HL-60 (cell line): ENCODE measurements at regions not wholly inside any gene's neighbourhood (a gene's known extent, or its start where the extent isn't known, plus 50 kb on each side); places are given as distances from the start of the nearest gene placed in this dataset.

ENCODE experiments used
- CTCF ChIP-seq: IDR thresholded peaks from one replicate; pipeline ENCODE4 v1.5.1; 2011; ENCODE audit warnings: low read length, control low read depth, inconsistent platforms; ENCODE audit not compliant: insufficient read depth
- GABPA ChIP-seq: IDR thresholded peaks from 2 replicates; pipeline ENCODE4 v1.6.1; 2012; ENCODE audit warnings: low read depth
- POLR2AphosphoS5 ChIP-seq: IDR thresholded peaks from 2 replicates; pipeline ENCODE4 v1.6.1; 2012; ENCODE audit warnings: low read depth
- REST ChIP-seq: IDR thresholded peaks from 2 replicates; pipeline ENCODE4 v1.6.1; 2012; ENCODE audit warnings: low read depth; ENCODE audit not compliant: insufficient replicate concordance
- SPI1 ChIP-seq: IDR thresholded peaks from 2 replicates; pipeline ENCODE4 v1.6.1; 2012; ENCODE audit warnings: low read depth, mild to moderate bottlenecking, borderline replicate concordance

- TF ChIP-seq CTCF: no peak
- no peak for TF ChIP-seq REST
- no peak for TF ChIP-seq POLR2AphosphoS5
- no peak for TF ChIP-seq GABPA
- TF ChIP-seq SPI1: no peak
Measured at GRCh38 chr18:3360211-3360610, 89.8 kb upstream of the TGIF1 start.
